NCI-H2029 treated with DMSO at 0.1 percent for 48 hours (cell line): ENCODE measurements at regions not wholly inside any gene's neighbourhood (a gene's known extent, or its start where the extent isn't known, plus 50 kb on each side); places are given as distances from the start of the nearest gene placed in this dataset.

ENCODE experiments used
- DNase-seq: peaks from one replicate; lab custom pipeline; 2025; lab: John Stamatoyannopoulos, UW

GRCh38 chr6:97591955-97592354 lies 308.9 kb upstream of the MMS22L start:
- no peak for DNase-seq

- DNase-seq = no peak
Measured at GRCh38 chr6:97594844-97595243, 311.8 kb upstream of the MMS22L start.

- no peak for DNase-seq
Measured at GRCh38 chr6:97621111-97621510, 338.1 kb upstream of the MMS22L start.

- DNase-seq = peak; percentile 2
Measured at GRCh38 chr6:97626671-97627441, 343.8 kb upstream of the MMS22L start.

GRCh38 chr6:97629180-97629579 lies 346.2 kb upstream of the MMS22L start:
- DNase-seq = no peak

GRCh38 chr6:97630604-97631003 lies 347.6 kb upstream of the MMS22L start:
- no peak for DNase-seq

- no peak for DNase-seq
Measured at GRCh38 chr6:97632341-97632740, 349.3 kb upstream of the MMS22L start.

- DNase-seq = no peak
Measured at GRCh38 chr6:97639702-97640101, 356.7 kb upstream of the MMS22L start.

- DNase-seq = no peak
Measured at GRCh38 chr6:97644353-97644752, 361.3 kb upstream of the MMS22L start.

- DNase-seq = no peak
Measured at GRCh38 chr6:97645757-97646156, 362.7 kb upstream of the MMS22L start.

GRCh38 chr6:97653076-97653475 lies 370.1 kb upstream of the MMS22L start:
- no peak for DNase-seq

GRCh38 chr6:97653517-97653916 lies 370.5 kb upstream of the MMS22L start:
- DNase-seq = no peak

GRCh38 chr6:97654674-97655073 lies 371.7 kb upstream of the MMS22L start:
- DNase-seq = no peak

GRCh38 chr6:97656236-97656635 lies 373.2 kb upstream of the MMS22L start:
- DNase-seq = no peak

- DNase-seq = no peak
Measured at GRCh38 chr6:97656706-97657350, 373.8 kb upstream of the MMS22L start.

- no peak for DNase-seq
Measured at GRCh38 chr6:97658090-97658489, 375.1 kb upstream of the MMS22L start.

- DNase-seq = no peak
Measured at GRCh38 chr6:97663252-97663651, 380.2 kb upstream of the MMS22L start.

- DNase-seq = no peak
Measured at GRCh38 chr6:97665446-97665845, 382.4 kb upstream of the MMS22L start.

GRCh38 chr6:97666889-97667288 lies 383.9 kb upstream of the MMS22L start:
- DNase-seq = no peak

- no peak for DNase-seq
Measured at GRCh38 chr6:97668716-97669115, 385.7 kb upstream of the MMS22L start.

- DNase-seq = no peak
Measured at GRCh38 chr6:97669191-97670031, 386.4 kb upstream of the MMS22L start.

- no peak for DNase-seq
Measured at GRCh38 chr6:97674802-97675201, 391.8 kb upstream of the MMS22L start.

- no peak for DNase-seq
Measured at GRCh38 chr6:97677626-97678025, 394.6 kb upstream of the MMS22L start.
